ENCODE measurements at regions not wholly inside any gene's neighbourhood (a gene's known extent, or its start where the extent isn't known, plus 50 kb on each side); places are given as distances from the start of the nearest gene placed in this dataset.
A peak's percentile ranks its signal among the peaks of the same experiment; 100 is the strongest.
"Not testable (repeated sequence)": the region's sequence is repeated elsewhere in the genome, so short reads cannot be mapped to it uniquely, and the experiment has no call there.

DNA sequence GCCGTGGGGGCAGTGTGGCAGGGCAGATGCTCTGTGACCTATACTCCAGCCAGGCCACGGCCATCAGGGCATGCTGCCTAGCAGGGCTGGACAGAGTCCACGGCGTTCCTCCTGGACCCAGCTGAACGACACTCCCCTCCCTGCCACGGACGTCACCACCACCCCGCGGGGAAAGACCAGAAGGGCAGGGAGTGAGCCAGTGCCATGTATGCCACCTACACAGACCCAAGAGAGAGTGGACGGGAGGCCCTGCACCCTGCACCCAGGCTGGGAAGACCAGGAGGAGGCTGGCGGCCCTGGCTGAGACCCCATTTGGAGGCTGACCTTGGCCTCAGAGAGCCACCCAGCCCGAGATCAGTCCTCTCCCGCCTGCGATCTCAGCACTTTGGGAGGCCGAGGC lies 101.9 kb downstream of the FAM53A start:
- ATAC-seq: no peak
- Histone ChIP-seq H3K4me1 (no peaks in the 10 kb centered on the region), H3K36me3 (ENCODE audit: insufficient read depth in 1 of 2, low read depth in 1 of 2) (no peaks in the 10 kb centered on the region), H3K27ac (no peak overlapping the region), H3K27me3 (ENCODE audit: insufficient read depth in 3 of 3, low read length in 2 of 3) (peaks cover 0 to 42% (median 12%) of the 10 kb centered on the region in 3 donors), H3K4me3 (no peak overlapping the region), H3K9me3 (no peaks in the 10 kb centered on the region)
- TF ChIP-seq, protein P1, sequence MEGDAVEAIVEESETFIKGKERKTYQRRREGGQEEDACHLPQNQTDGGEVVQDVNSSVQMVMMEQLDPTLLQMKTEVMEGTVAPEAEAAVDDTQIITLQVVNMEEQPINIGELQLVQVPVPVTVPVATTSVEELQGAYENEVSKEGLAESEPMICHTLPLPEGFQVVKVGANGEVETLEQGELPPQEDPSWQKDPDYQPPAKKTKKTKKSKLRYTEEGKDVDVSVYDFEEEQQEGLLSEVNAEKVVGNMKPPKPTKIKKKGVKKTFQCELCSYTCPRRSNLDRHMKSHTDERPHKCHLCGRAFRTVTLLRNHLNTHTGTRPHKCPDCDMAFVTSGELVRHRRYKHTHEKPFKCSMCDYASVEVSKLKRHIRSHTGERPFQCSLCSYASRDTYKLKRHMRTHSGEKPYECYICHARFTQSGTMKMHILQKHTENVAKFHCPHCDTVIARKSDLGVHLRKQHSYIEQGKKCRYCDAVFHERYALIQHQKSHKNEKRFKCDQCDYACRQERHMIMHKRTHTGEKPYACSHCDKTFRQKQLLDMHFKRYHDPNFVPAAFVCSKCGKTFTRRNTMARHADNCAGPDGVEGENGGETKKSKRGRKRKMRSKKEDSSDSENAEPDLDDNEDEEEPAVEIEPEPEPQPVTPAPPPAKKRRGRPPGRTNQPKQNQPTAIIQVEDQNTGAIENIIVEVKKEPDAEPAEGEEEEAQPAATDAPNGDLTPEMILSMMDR (IDR thresholded peaks at IDR 0.05): no peak
- WGBS, 3 donors: 36 to 45% (median 37%) methylated on average over 14 to 15 of the region's 15 CpGs
- intact Hi-C loops (cut with DNase I): no loop called here
- peak; percentile 21 to 64 for DNase-seq

DNA sequence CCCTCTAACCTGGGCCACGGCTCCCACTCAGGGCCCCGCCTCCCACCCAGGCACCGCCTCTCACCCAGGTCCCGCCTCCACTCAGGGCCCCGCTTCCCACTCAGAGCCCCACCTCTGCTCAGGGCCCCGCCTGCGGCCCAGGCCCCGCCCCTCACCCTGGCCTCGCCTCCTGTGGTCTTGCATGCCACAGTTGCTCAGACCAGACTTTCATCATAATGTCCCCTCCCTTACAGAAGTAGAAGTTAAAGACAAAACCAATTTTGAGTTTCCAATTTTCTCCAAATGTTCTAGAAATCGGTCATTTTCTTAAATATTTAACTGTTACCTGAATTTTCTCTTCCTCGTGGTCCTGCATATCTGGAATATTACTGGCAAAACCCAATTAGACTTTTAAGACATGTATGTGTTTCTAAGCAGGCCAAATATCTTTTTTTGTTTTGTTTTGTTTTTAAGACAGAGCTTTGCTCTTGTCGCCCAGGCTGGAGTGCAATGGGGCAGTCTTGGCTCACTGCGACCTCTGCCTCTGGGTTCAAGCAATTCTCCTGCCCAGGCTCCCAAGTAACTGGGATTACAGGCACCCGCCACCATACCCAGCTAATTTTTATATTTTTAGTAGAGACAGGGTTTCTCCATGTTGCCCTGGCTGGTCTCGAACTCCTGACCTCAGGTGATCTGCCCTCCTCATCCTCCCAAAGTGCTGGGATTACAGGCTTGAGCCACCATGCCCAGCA lies 102.8 kb downstream of the FAM53A start:
- peaks cover 0 to 44% (median 14%) of the 10 kb centered on the region in 3 donors for H3K27me3 ChIP-seq (ENCODE audit: insufficient read depth in 3 of 3, low read length in 2 of 3)
- H3K27ac ChIP-seq; H3K36me3 ChIP-seq (ENCODE audit: insufficient read depth in 1 of 2, low read depth in 1 of 2); intact Hi-C loops (cut with DNase I); H3K4me3 ChIP-seq; H3K9me3 ChIP-seq; H3K4me1 ChIP-seq: not testable (repeated sequence)
- ATAC-seq: peak; percentile 60 to 79 (median 74)
- 27 to 35% (median 29%) methylated on average over 12 to 15 of the region's 15 CpGs for WGBS, 3 donors
- peak; percentile 93 to 95 for DNase-seq

DNA sequence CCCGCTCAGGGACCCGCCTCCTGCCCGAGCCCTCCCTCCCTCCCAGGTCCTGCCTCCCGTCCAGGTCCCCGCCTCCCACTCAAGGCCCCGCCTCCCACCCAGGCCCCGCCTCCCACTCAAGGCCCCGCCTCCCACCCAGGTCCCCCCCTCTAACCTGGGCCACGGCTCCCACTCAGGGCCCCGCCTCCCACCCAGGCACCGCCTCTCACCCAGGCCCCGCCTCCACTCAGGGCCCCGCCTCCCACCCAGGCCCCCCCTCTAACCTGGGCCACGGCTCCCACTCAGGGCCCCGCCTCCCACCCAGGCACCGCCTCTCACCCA lies 103.5 kb downstream of the FAM53A start:
- peaks cover 0 to 51% (median 18%) of the 10 kb centered on the region in 3 donors for H3K27me3 ChIP-seq (ENCODE audit: insufficient read depth in 3 of 3, low read length in 2 of 3)

DNA sequence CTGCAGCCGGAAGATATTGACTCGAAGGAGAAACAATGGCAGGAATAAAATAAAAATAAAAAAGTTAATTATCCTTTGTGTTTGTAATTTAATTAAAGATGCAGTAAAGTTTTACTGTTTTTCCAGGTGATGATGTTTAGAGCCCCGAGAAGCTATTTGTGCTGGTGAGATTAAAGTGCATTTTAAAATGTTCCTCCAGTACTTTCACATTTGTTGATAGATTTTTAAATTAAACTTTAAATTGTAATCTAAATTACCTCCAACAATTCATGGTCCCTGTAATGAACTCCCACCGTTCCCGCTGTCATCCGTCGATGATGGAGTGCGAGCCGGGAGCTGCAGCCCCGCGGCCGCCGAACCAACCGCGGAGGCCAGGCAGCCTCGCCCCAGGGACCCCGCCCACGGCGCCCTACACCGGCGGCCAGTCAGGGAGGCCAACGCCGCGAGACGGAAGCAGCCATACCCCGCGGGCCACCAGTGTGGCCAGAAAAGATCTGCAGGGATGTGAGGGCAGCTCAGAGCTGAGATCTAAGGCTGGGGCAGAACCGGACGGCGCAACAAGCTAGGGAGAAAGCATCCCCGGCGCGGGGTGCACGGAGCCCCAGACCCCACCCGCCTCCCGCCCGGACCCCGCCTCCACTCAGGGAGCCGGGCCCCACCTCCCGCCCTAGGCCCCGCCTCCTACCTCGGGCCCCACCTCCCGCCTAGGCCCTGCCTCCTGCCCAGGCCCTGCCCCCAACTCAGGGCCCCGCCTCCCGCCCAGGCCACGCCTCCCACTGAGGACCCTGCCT lies 104.0 kb downstream of the FAM53A start:
- Histone ChIP-seq H3K27me3 (ENCODE audit: insufficient read depth in 3 of 3, low read length in 2 of 3) (peaks cover 0 to 57% (median 23%) of the 10 kb centered on the region in 3 donors), H3K27ac (peak overlapping the region; percentile 24), H3K9me3 (no peaks in the 10 kb centered on the region), H3K4me1 (no peaks in the 10 kb centered on the region), H3K4me3 (peak overlapping the region; percentile 60), H3K36me3 (ENCODE audit: insufficient read depth in 1 of 2, low read depth in 1 of 2) (no peaks in the 10 kb centered on the region)
- WGBS, 3 donors: 1 to 2% (median 1%) methylated on average over 28 to 46 of the region's 46 CpGs
- DNase-seq: peak; percentile 92 to 94
- intact Hi-C loops (cut with DNase I): no loop called here
- ATAC-seq: peak; percentile 66 to 85 (median 82)
- TF ChIP-seq, protein P1 (IDR thresholded peaks at IDR 0.05): no peak

More for the DNA sequence above, 103.5 kb downstream of the FAM53A start:
- H3K4me3 ChIP-seq; intact Hi-C loops (cut with DNase I); DNase-seq; ATAC-seq; H3K4me1 ChIP-seq; H3K36me3 ChIP-seq (ENCODE audit: insufficient read depth in 1 of 2, low read depth in 1 of 2); H3K27ac ChIP-seq; H3K9me3 ChIP-seq: not testable (repeated sequence)
- WGBS, 3 donors: 0 to 9% (median 8%) methylated on average over 5 to 11 of the region's 16 CpGs

DNA sequence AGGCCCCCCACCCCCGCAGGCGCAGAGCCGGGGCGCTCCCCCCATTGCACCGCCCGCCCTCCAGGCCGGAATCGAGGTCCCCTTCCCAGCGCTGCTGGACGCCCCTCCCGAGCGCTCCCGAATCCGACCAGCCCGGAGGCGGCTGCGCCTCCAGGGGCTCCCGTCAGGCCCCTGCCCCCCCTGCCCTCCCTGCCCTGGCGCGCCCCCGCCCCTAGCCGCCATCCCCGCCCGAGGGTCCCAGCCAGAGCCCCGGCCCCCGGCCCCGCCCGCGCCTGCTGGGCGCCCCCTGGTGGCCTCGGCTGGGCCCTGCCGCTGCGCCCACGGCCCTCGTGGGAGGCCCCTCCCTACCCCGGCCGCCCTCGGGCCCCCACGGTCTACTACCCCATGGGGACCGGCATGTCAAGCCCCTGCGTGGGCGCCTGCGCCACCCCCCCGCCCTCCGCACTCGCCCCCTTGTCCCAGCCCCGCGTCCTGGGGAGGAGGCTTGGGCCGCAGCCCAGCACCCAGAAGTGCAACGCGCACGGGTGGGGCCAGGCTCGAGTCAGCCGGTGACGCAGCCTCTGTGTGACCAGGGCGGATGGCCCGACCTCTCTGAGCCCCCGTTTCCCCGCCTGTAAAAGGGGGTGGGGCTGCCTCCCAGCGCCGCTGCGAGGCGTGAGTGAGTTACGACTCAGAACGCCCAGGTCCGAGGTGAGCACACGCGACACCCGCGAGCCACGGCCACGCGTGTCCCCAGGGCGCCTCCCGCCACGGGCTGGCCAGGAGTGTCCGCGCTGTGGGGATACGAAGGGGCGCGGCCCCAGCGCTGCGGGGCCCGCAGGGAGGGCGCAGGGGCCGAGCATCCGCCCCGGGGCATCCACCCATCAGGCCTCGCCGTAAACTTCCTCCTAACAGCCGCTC lies 104.9 kb downstream of the FAM53A start:
- ATAC-seq: peak; percentile 56 to 64 (median 58)
- WGBS, 3 donors: 1% methylated on average over 48 to 91 of the region's 91 CpGs
- Histone ChIP-seq H3K4me1 (no peaks in the 10 kb centered on the region), H3K36me3 (ENCODE audit: insufficient read depth in 1 of 2, low read depth in 1 of 2) (no peaks in the 10 kb centered on the region), H3K4me3 (peak overlapping the region; percentile 60), H3K9me3 (no peaks in the 10 kb centered on the region), H3K27ac (peak overlapping the region; percentile 24), H3K27me3 (ENCODE audit: insufficient read depth in 3 of 3, low read length in 2 of 3) (peaks cover 0 to 65% (median 23%) of the 10 kb centered on the region in 3 donors)
- intact Hi-C loops (cut with DNase I): no loop called here
- TF ChIP-seq, protein P1 (IDR thresholded peaks at IDR 0.05): peak; percentile 62
- peak; percentile 86 to 87 for DNase-seq
